GM13977 (cell line): ENCODE measurements at regions not wholly inside any gene's neighbourhood (a gene's known extent, or its start where the extent isn't known, plus 50 kb on each side); places are given as distances from the start of the nearest gene placed in this dataset.
A peak's percentile ranks its signal among the peaks of the same experiment; 100 is the strongest.

ENCODE experiments used
- DNase-seq: peaks from one replicate; pipeline ENCODE4 v3.0.0; 2012; ENCODE audit warnings: low spot score
- CTCF ChIP-seq: IDR thresholded peaks from 2 replicates; pipeline ENCODE4 v1.5.1; 2012; ENCODE audit warnings: mild to moderate bottlenecking, control low read depth; ENCODE audit not compliant: insufficient read depth; ENCODE audit errors: extremely low read depth, missing control alignments
- in situ Hi-C: fragments of 300-500 bp; cut with MboI; formaldehyde crosslinking; loops from one replicate; pipeline ENCODE4 v1.12.0; 2022; ENCODE audit warnings: low sequenced_read_pairs, low pct_unique_long_range_greater_than_20kb, mixed read lengths, inconsistent platforms; ENCODE audit not compliant: unreplicated experiment

- TF ChIP-seq CTCF: no peak
- in situ Hi-C loops: no loop called here
- no peak for DNase-seq
These were observed 182.8 kb downstream of the PIK3C3 start for GRCh38 chr18:42137693-42138375.

GRCh38 chr18:42141439-42141838 is 186.4 kb downstream of the PIK3C3 start:
- no peak for DNase-seq
- in situ Hi-C loops: no loop called here
- TF ChIP-seq CTCF: peak; percentile 17

- no peak for TF ChIP-seq CTCF
- DNase-seq: no peak
- in situ Hi-C loops: no loop called here
These were observed 200.0 kb downstream of the PIK3C3 start for GRCh38 chr18:42155024-42155423.

- in situ Hi-C loops: no loop called here
- TF ChIP-seq CTCF: no peak
- DNase-seq: no peak
These were observed 201.2 kb downstream of the PIK3C3 start for GRCh38 chr18:42156281-42156680.

- in situ Hi-C loops: no loop called here
- DNase-seq: no peak
- TF ChIP-seq CTCF: no peak
These were observed 202.4 kb downstream of the PIK3C3 start for GRCh38 chr18:42157420-42157819.

- no peak for TF ChIP-seq CTCF
These were observed 202.8 kb downstream of the PIK3C3 start for GRCh38 chr18:42157878-42158277.

More at GRCh38 chr18:42157878-42158277, 202.8 kb downstream of the PIK3C3 start:
- in situ Hi-C loops: no loop called here
- DNase-seq: no peak
